ENCODE measurements at regions not wholly inside any gene's neighbourhood (a gene's known extent, or its start where the extent isn't known, plus 50 kb on each side); places are given as distances from the start of the nearest gene placed in this dataset.

DNA sequence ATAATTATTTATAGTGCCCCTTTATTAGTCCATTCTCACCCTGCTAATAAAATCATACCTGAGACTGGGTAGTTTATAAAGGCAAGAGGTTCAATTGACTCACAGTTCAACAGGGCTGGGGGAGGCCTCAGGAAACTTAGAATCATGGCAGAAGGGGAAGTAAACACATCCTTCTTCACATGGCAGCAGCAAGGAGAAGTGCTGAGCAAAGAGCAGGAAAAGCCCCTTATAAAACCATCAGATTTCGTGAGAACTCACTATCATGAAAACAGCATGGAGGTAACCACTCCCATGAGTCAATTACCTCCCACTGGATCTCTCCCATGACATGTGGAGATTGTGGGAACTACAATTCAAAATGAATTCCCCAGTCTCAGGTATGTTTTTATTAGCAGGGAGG lies 89.9 kb upstream of the STARD13 start:
- POLR2A ChIA-PET: no interaction called here
- CTCF ChIA-PET: no interaction called here
- H2AFZ ChIP-seq (ENCODE audit: control insufficient read depth, low read depth, low read length): no peak overlapping the region
- WGBS (ENCODE audit: insufficient coverage, insufficient replicate concordance, low lambda C conversion rate, missing lambda C conversion rate): 0% methylated on average over 1 of the region's 1 CpG
- no peak overlapping the region for H3K4me2 ChIP-seq (ENCODE audit: control insufficient read depth, insufficient read depth)
- intact Hi-C loops (cut with micrococcal nuclease; ENCODE audit: unreplicated experiment): no loop called here
- FAIRE-seq: no peak
- RAD21 ChIA-PET (ENCODE audit: unreplicated experiment): no interaction called here
- no peak overlapping the region for H3K4me3 ChIP-seq
- TF ChIP-seq NFIC (IDR thresholded peaks at IDR 0.05; ENCODE audit: low read depth, low read length) (no peak), STAT3 (IDR thresholded peaks at IDR 0.05; ENCODE audit: low read depth, low read length) (no peak), IKZF1 (conservative IDR thresholded peaks at IDR 0.05) (no peak), RCOR1 (conservative IDR thresholded peaks at IDR 0.05; ENCODE audit: low read depth, low read length) (no peak), SIX5 (IDR thresholded peaks at IDR 0.05; ENCODE audit: low read depth, low read length, severe bottlenecking) (no peak), SIN3A (IDR thresholded peaks at IDR 0.05; ENCODE audit: low read depth, low read length) (no peak), POLR2A (IDR thresholded peaks at IDR 0.05; ENCODE audit: low read depth, low read length) (no peak), SREBF1 (IDR thresholded peaks at IDR 0.05; ENCODE audit: low read length) (no peak), HDGF (IDR thresholded peaks at IDR 0.05) (no peak), ESRRA (IDR thresholded peaks at IDR 0.05; ENCODE audit: low read length) (no peak), KLF5 (IDR thresholded peaks at IDR 0.05; ENCODE audit: partially characterized antibody) (no peak), TCF7 (IDR thresholded peaks at IDR 0.05; ENCODE audit: borderline replicate concordance) (no peak), CREB1 (IDR thresholded peaks at IDR 0.05; ENCODE audit: low read depth) (no peak)
- TF ChIP-seq, protein P1, sequence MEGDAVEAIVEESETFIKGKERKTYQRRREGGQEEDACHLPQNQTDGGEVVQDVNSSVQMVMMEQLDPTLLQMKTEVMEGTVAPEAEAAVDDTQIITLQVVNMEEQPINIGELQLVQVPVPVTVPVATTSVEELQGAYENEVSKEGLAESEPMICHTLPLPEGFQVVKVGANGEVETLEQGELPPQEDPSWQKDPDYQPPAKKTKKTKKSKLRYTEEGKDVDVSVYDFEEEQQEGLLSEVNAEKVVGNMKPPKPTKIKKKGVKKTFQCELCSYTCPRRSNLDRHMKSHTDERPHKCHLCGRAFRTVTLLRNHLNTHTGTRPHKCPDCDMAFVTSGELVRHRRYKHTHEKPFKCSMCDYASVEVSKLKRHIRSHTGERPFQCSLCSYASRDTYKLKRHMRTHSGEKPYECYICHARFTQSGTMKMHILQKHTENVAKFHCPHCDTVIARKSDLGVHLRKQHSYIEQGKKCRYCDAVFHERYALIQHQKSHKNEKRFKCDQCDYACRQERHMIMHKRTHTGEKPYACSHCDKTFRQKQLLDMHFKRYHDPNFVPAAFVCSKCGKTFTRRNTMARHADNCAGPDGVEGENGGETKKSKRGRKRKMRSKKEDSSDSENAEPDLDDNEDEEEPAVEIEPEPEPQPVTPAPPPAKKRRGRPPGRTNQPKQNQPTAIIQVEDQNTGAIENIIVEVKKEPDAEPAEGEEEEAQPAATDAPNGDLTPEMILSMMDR (IDR thresholded peaks at IDR 0.05 in 2 of 3, conservative IDR thresholded peaks at IDR 0.05 in 1 of 3; ENCODE audit: control insufficient read depth in 2 of 3, extremely low read depth in 1 of 3, insufficient read depth in 1 of 3, low read depth in 3 of 3, low read length in 3 of 3): no peak
- TF ChIP-seq, protein P2, sequence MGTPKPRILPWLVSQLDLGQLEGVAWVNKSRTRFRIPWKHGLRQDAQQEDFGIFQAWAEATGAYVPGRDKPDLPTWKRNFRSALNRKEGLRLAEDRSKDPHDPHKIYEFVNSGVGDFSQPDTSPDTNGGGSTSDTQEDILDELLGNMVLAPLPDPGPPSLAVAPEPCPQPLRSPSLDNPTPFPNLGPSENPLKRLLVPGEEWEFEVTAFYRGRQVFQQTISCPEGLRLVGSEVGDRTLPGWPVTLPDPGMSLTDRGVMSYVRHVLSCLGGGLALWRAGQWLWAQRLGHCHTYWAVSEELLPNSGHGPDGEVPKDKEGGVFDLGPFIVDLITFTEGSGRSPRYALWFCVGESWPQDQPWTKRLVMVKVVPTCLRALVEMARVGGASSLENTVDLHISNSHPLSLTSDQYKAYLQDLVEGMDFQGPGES (IDR thresholded peaks at IDR 0.05): no peak
- TF ChIP-seq, protein P3, sequence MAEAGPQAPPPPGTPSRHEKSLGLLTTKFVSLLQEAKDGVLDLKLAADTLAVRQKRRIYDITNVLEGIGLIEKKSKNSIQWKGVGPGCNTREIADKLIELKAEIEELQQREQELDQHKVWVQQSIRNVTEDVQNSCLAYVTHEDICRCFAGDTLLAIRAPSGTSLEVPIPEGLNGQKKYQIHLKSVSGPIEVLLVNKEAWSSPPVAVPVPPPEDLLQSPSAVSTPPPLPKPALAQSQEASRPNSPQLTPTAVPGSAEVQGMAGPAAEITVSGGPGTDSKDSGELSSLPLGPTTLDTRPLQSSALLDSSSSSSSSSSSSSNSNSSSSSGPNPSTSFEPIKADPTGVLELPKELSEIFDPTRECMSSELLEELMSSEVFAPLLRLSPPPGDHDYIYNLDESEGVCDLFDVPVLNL (IDR thresholded peaks at IDR 0.05; ENCODE audit: low read depth, low read length): no peak
- TF ChIP-seq, protein P4, sequence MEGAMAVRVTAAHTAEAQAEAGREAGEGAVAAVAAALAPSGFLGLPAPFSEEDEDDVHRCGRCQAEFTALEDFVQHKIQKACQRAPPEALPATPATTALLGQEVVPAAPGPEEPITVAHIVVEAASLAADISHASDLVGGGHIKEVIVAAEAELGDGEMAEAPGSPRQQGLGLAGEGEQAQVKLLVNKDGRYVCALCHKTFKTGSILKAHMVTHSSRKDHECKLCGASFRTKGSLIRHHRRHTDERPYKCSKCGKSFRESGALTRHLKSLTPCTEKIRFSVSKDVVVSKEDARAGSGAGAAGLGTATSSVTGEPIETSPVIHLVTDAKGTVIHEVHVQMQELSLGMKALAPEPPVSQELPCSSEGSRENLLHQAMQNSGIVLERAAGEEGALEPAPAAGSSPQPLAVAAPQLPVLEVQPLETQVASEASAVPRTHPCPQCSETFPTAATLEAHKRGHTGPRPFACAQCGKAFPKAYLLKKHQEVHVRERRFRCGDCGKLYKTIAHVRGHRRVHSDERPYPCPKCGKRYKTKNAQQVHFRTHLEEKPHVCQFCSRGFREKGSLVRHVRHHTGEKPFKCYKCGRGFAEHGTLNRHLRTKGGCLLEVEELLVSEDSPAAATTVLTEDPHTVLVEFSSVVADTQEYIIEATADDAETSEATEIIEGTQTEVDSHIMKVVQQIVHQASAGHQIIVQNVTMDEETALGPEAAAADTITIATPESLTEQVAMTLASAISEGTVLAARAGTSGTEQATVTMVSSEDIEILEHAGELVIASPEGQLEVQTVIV (IDR thresholded peaks at IDR 0.05; ENCODE audit: borderline replicate concordance, partially characterized antibody): no peak
- BruUV-seq (replicated peaks): no TSS peak
- no peaks in the 10 kb centered on the region for H4K20me1 ChIP-seq (ENCODE audit: control insufficient read depth, insufficient read depth)
- in situ Hi-C loops (cut with MboI): no loop called here
- peaks cover 5% of the 10 kb centered on the region for H3K4me1 ChIP-seq (ENCODE audit: control insufficient read depth, insufficient read depth, low read length)
- H3K27me3 ChIP-seq (replicated peaks in 1 of 2; ENCODE audit: control insufficient read depth in 2 of 2, insufficient read depth in 2 of 2, low read length in 1 of 2): no peaks in the 10 kb centered on the region
- no peak overlapping the region for H3K27ac ChIP-seq (ENCODE audit: control insufficient read depth, insufficient read depth)
- no peaks in the 10 kb centered on the region; the same call in 2 of the 3 replicates for H3K9me3 ChIP-seq (replicated peaks; ENCODE audit: control insufficient read depth, insufficient read depth, low read length)
- H3K79me2 ChIP-seq (ENCODE audit: control insufficient read depth, insufficient read depth, low read length): no peaks in the 10 kb centered on the region
- SMC1A ChIA-PET (ENCODE audit: uncharacterized antibody, unreplicated experiment): no interaction called here
- no peak for DNase-seq (ENCODE audit: low read depth, low spot score)
- no peak overlapping the region for H3K9ac ChIP-seq (ENCODE audit: control insufficient read depth, insufficient read depth, low read length)
- no peak for ATAC-seq
- H3K36me3 ChIP-seq (ENCODE audit: control insufficient read depth in 2 of 2, insufficient read depth in 2 of 2, low read length in 1 of 2): no peaks in the 10 kb centered on the region

Measured in GM12878 (cell line).